ENCODE measurements at regions not wholly inside any gene's neighbourhood (a gene's known extent, or its start where the extent isn't known, plus 50 kb on each side); places are given as distances from the start of the nearest gene placed in this dataset.

DNA sequence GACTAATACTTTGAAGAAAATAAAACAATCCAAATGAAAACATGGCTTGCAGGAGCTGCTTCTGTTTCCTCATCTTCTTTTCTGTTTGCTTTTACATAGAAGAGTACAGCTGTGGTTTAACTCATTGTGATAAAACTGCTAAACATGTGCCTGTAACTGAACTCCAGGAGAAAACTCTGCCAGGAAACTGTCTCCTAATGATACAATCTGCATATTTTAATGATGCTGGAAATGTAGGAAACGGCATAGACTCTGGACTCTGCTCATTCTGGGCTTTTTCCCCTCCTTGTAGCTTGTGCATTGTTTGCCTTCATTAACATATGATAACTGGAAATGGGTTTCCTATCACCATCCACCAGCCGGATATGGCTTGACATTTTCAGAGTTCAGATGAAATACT is 813.3 kb upstream of the WWC1 start:
- H3K9ac ChIP-seq (ENCODE audit: low read length) = no peak overlapping the region
- H3K27me3 ChIP-seq (ENCODE audit: insufficient read depth, low read depth, low read length) = no peaks in the 10 kb centered on the region
- H2AFZ ChIP-seq (ENCODE audit: low read depth, low read length) = no peak overlapping the region
- no peaks in the 10 kb centered on the region for H3K9me2 ChIP-seq (ENCODE audit: insufficient read depth, low read length)
- H3K79me2 ChIP-seq (replicated peaks; ENCODE audit: insufficient read depth, low read length) = no peaks in the 10 kb centered on the region
- H3F3A ChIP-seq (ENCODE audit: insufficient read depth, low read length, poor library complexity, severe bottlenecking) = no peaks in the 10 kb centered on the region
- no peaks in the 10 kb centered on the region for H4K20me1 ChIP-seq (ENCODE audit: insufficient read depth)
- no peaks in the 10 kb centered on the region for H3K36me3 ChIP-seq (ENCODE audit: insufficient read depth, low read length)
- H3K27ac ChIP-seq (ENCODE audit: low read length) = no peak overlapping the region
- no peak overlapping the region for H3K4me3 ChIP-seq (ENCODE audit: low read length)
- no peaks in the 10 kb centered on the region for H3K9me3 ChIP-seq (ENCODE audit: low read length)
- no peak overlapping the region for H3K4me2 ChIP-seq (ENCODE audit: low read length)
- no peak for TF ChIP-seq MXI1 (conservative IDR thresholded peaks at IDR 0.05; ENCODE audit: poor library complexity, severe bottlenecking)

GRCh38 chr5:167479779-167480178 is 811.7 kb upstream of the WWC1 start:
- Histone ChIP-seq H3K27me3 (ENCODE audit: insufficient read depth, low read depth, low read length) (no peaks in the 10 kb centered on the region), H3K79me2 (replicated peaks; ENCODE audit: insufficient read depth, low read length) (no peaks in the 10 kb centered on the region), H3K9me3 (ENCODE audit: low read length) (no peaks in the 10 kb centered on the region), H3K36me3 (ENCODE audit: insufficient read depth, low read length) (no peaks in the 10 kb centered on the region), H3K4me2 (ENCODE audit: low read length) (no peak overlapping the region), H3K4me3 (ENCODE audit: low read length) (no peak overlapping the region), H4K20me1 (ENCODE audit: insufficient read depth) (no peaks in the 10 kb centered on the region), H3K27ac (ENCODE audit: low read length) (no peak overlapping the region), H3K9me2 (ENCODE audit: insufficient read depth, low read length) (no peaks in the 10 kb centered on the region), H2AFZ (ENCODE audit: low read depth, low read length) (no peak overlapping the region), H3F3A (ENCODE audit: insufficient read depth, low read length, poor library complexity, severe bottlenecking) (no peaks in the 10 kb centered on the region), H3K9ac (ENCODE audit: low read length) (no peak overlapping the region)
- TF ChIP-seq TAF1 (IDR thresholded peaks at IDR 0.05; ENCODE audit: low read depth) (no peak), MXI1 (conservative IDR thresholded peaks at IDR 0.05; ENCODE audit: poor library complexity, severe bottlenecking) (no peak), POLR2AphosphoS5 (IDR thresholded peaks at IDR 0.05) (no peak), EP300 (conservative IDR thresholded peaks at IDR 0.05; ENCODE audit: poor library complexity, severe bottlenecking) (no peak), SMC3 (conservative IDR thresholded peaks at IDR 0.05; ENCODE audit: poor library complexity) (no peak), EZH2 (IDR thresholded peaks at IDR 0.05; ENCODE audit: borderline replicate concordance, insufficient read depth, low read length, poor library complexity, severe bottlenecking) (no peak), RAD21 (conservative IDR thresholded peaks at IDR 0.05) (no peak)
- TF ChIP-seq, protein P1, sequence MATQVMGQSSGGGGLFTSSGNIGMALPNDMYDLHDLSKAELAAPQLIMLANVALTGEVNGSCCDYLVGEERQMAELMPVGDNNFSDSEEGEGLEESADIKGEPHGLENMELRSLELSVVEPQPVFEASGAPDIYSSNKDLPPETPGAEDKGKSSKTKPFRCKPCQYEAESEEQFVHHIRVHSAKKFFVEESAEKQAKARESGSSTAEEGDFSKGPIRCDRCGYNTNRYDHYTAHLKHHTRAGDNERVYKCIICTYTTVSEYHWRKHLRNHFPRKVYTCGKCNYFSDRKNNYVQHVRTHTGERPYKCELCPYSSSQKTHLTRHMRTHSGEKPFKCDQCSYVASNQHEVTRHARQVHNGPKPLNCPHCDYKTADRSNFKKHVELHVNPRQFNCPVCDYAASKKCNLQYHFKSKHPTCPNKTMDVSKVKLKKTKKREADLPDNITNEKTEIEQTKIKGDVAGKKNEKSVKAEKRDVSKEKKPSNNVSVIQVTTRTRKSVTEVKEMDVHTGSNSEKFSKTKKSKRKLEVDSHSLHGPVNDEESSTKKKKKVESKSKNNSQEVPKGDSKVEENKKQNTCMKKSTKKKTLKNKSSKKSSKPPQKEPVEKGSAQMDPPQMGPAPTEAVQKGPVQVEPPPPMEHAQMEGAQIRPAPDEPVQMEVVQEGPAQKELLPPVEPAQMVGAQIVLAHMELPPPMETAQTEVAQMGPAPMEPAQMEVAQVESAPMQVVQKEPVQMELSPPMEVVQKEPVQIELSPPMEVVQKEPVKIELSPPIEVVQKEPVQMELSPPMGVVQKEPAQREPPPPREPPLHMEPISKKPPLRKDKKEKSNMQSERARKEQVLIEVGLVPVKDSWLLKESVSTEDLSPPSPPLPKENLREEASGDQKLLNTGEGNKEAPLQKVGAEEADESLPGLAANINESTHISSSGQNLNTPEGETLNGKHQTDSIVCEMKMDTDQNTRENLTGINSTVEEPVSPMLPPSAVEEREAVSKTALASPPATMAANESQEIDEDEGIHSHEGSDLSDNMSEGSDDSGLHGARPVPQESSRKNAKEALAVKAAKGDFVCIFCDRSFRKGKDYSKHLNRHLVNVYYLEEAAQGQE (IDR thresholded peaks at IDR 0.05; ENCODE audit: borderline replicate concordance) = no peak
- TF ChIP-seq, protein P2, sequence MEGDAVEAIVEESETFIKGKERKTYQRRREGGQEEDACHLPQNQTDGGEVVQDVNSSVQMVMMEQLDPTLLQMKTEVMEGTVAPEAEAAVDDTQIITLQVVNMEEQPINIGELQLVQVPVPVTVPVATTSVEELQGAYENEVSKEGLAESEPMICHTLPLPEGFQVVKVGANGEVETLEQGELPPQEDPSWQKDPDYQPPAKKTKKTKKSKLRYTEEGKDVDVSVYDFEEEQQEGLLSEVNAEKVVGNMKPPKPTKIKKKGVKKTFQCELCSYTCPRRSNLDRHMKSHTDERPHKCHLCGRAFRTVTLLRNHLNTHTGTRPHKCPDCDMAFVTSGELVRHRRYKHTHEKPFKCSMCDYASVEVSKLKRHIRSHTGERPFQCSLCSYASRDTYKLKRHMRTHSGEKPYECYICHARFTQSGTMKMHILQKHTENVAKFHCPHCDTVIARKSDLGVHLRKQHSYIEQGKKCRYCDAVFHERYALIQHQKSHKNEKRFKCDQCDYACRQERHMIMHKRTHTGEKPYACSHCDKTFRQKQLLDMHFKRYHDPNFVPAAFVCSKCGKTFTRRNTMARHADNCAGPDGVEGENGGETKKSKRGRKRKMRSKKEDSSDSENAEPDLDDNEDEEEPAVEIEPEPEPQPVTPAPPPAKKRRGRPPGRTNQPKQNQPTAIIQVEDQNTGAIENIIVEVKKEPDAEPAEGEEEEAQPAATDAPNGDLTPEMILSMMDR (IDR thresholded peaks at IDR 0.05; ENCODE audit: poor library complexity, severe bottlenecking) = no peak

DNA sequence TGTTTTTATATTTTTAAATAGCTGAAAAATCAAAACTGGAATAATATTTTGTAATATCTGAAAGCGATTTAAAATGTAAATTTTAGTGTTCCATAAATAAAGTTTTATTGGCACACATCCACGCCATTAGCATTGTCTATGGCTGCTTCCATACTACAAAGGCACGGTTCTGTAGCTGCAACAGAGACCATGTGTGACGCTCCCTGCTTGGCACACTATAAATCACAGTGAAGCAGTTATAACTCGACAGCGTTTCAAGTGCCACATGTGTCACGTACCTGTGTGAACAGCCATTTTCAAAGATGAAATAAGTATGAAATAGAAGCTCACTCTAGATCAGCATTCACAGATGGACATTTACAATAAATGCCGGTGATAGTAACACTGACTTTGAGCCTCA is 810.1 kb upstream of the WWC1 start:
- Histone ChIP-seq H3K9me2 (ENCODE audit: insufficient read depth, low read length) (no peaks in the 10 kb centered on the region), H3K27ac (ENCODE audit: low read length) (no peak overlapping the region), H3K4me2 (ENCODE audit: low read length) (no peak overlapping the region), H3K36me3 (ENCODE audit: insufficient read depth, low read length) (no peaks in the 10 kb centered on the region), H3K9me3 (ENCODE audit: low read length) (no peaks in the 10 kb centered on the region), H3K79me2 (replicated peaks; ENCODE audit: insufficient read depth, low read length) (no peaks in the 10 kb centered on the region), H4K20me1 (ENCODE audit: insufficient read depth) (no peaks in the 10 kb centered on the region), H3K27me3 (ENCODE audit: insufficient read depth, low read depth, low read length) (no peaks in the 10 kb centered on the region), H3K9ac (ENCODE audit: low read length) (no peak overlapping the region), H3F3A (ENCODE audit: insufficient read depth, low read length, poor library complexity, severe bottlenecking) (no peaks in the 10 kb centered on the region), H3K4me3 (ENCODE audit: low read length) (no peak overlapping the region), H2AFZ (ENCODE audit: low read depth, low read length) (no peak overlapping the region)
- TF ChIP-seq POLR2AphosphoS5 (IDR thresholded peaks at IDR 0.05) (no peak), MXI1 (conservative IDR thresholded peaks at IDR 0.05; ENCODE audit: poor library complexity, severe bottlenecking) (no peak), RAD21 (conservative IDR thresholded peaks at IDR 0.05) (no peak), EP300 (conservative IDR thresholded peaks at IDR 0.05; ENCODE audit: poor library complexity, severe bottlenecking) (no peak), EZH2 (IDR thresholded peaks at IDR 0.05; ENCODE audit: borderline replicate concordance, insufficient read depth, low read length, poor library complexity, severe bottlenecking) (no peak), TAF1 (IDR thresholded peaks at IDR 0.05; ENCODE audit: low read depth) (no peak), SMC3 (conservative IDR thresholded peaks at IDR 0.05; ENCODE audit: poor library complexity) (no peak)
- TF ChIP-seq, protein P2 (IDR thresholded peaks at IDR 0.05; ENCODE audit: poor library complexity, severe bottlenecking) = no peak
- TF ChIP-seq, protein P1 (IDR thresholded peaks at IDR 0.05; ENCODE audit: borderline replicate concordance) = no peak
